H1 (cell line): ENCODE measurements at regions not wholly inside any gene's neighbourhood (a gene's known extent, or its start where the extent isn't known, plus 50 kb on each side); places are given as distances from the start of the nearest gene placed in this dataset.

Source experiments
- CTCF ChIP-seq, 3 experiments: IDR thresholded peaks; 1 replicate in 2 of 3; 2 replicates in 1 of 3; pipeline versions ENCODE4 v1.5.1 to v1.6.1; 2011; ENCODE audit warnings: low read length in 3 of 3, mild to moderate bottlenecking in 3 of 3, inconsistent platforms in 2 of 3, low read depth in 1 of 3, moderate library complexity in 1 of 3; ENCODE audit not compliant: insufficient read depth in 1 of 3; ENCODE audit errors: control extremely low read depth in 1 of 3
- EP300 ChIP-seq, 2 experiments: IDR thresholded peaks; 1 replicate in 1 of 2; 2 replicates in 1 of 2; pipeline ENCODE4 v1.6.1; 2011 to 2012; ENCODE audit warnings: low read depth in 2 of 2, low read length in 2 of 2, mild to moderate bottlenecking in 2 of 2, borderline replicate concordance in 1 of 2, inconsistent platforms in 1 of 2, moderate library complexity in 1 of 2
- NRF1 ChIP-seq: IDR thresholded peaks from 2 replicates; pipeline ENCODE4 v1.6.1; 2011; ENCODE audit warnings: mild to moderate bottlenecking, low read depth, low read length, improper control_type of control experiment
- PHF8 ChIP-seq: fragments of 200-600 bp; sonication (generic); conservative IDR thresholded peaks from 2 replicates; pipeline ENCODE4 v1.7.1; 2012; ENCODE audit warnings: low read depth, mild to moderate bottlenecking, inconsistent platforms, low read length, moderate library complexity
- POLR2AphosphoS5 ChIP-seq: IDR thresholded peaks from 2 replicates; pipeline ENCODE4 v1.6.1; 2011; ENCODE audit warnings: low read depth, low read length
- RFX5 ChIP-seq: IDR thresholded peaks from 2 replicates; pipeline ENCODE4 v1.6.1; 2011; ENCODE audit warnings: low read depth, low read length, improper control_type of control experiment, borderline replicate concordance

DNA sequence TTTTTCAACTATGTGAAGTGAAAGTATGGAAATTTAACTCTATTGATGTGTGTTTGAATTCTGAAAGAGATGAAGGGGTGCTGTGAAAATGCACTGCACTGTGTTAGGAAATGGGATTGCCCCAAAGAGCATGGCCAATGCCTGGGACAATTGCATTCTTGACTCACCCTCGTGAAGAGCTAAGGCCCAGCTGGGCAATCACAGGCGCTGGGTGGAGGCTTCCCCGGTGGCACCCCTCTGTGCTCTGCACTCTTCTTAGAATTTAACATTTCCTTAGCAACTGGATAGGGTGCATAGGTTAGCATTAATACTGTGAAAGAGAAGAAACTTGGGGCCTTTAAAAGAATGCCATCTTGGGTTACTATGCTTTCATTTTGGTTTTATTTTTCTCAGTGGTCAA lies 179.9 kb upstream of the GOLIM4 start:
- TF ChIP-seq POLR2AphosphoS5 = no peak
- TF ChIP-seq CTCF (IDR thresholded peaks at IDR 0.05; ENCODE audit: control extremely low read depth in 1 of 3, insufficient read depth in 1 of 3, low read depth in 1 of 3, low read length in 3 of 3) = no peak
- TF ChIP-seq RFX5 = no peak
- TF ChIP-seq EP300 (IDR thresholded peaks at IDR 0.05; ENCODE audit: borderline replicate concordance in 1 of 2, low read depth in 2 of 2, low read length in 2 of 2) = no peak
- TF ChIP-seq PHF8 = no peak
- TF ChIP-seq NRF1 = no peak
